HG02763 (cell line): ENCODE measurements at regions not wholly inside any gene's neighbourhood (a gene's known extent, or its start where the extent isn't known, plus 50 kb on each side); places are given as distances from the start of the nearest gene placed in this dataset.

ENCODE experiments used
- ATAC-seq: cut with Tn5 transposase; IDR thresholded peaks from one replicate; pipeline ENCODE4 v1.9.1; 2021; ENCODE audit warnings: mild to moderate bottlenecking, moderate library complexity; ENCODE audit not compliant: unreplicated experiment

GRCh38 chr11:90823446-90823845 is 600.6 kb upstream of the CHORDC1 start:
- ATAC-seq = no peak

GRCh38 chr11:90822996-90823395 is 600.1 kb upstream of the CHORDC1 start:
- no peak for ATAC-seq

- ATAC-seq = no peak
Observed at GRCh38 chr11:90818196-90818745, 595.4 kb upstream of the CHORDC1 start.

- no peak for ATAC-seq
Observed at GRCh38 chr11:90809581-90809980, 586.7 kb upstream of the CHORDC1 start.

- no peak for ATAC-seq
Observed at GRCh38 chr11:90805172-90805571, 582.3 kb upstream of the CHORDC1 start.

- no peak for ATAC-seq
Observed at GRCh38 chr11:90803831-90804230, 581.0 kb upstream of the CHORDC1 start.

GRCh38 chr11:90803366-90803765 is 580.5 kb upstream of the CHORDC1 start:
- ATAC-seq = no peak

- no peak for ATAC-seq
Observed at GRCh38 chr11:90798769-90799168, 575.9 kb upstream of the CHORDC1 start.

GRCh38 chr11:90795746-90796145 is 572.9 kb upstream of the CHORDC1 start:
- ATAC-seq = no peak

- ATAC-seq = no peak
Observed at GRCh38 chr11:90788961-90789360, 566.1 kb upstream of the CHORDC1 start.

GRCh38 chr11:90784241-90784814 is 561.5 kb upstream of the CHORDC1 start:
- ATAC-seq = no peak

GRCh38 chr11:90783111-90783510 is 560.3 kb upstream of the CHORDC1 start:
- no peak for ATAC-seq

GRCh38 chr11:90779098-90779497 is 556.2 kb upstream of the CHORDC1 start:
- no peak for ATAC-seq

- ATAC-seq = no peak
Observed at GRCh38 chr11:90775567-90776165, 552.8 kb upstream of the CHORDC1 start.

GRCh38 chr11:90774727-90775566 is 552.1 kb upstream of the CHORDC1 start:
- no peak for ATAC-seq

GRCh38 chr11:90770007-90770406 is 547.2 kb upstream of the CHORDC1 start:
- ATAC-seq = no peak

GRCh38 chr11:90766121-90766520 is 543.3 kb upstream of the CHORDC1 start:
- no peak for ATAC-seq

- no peak for ATAC-seq
Observed at GRCh38 chr11:90764691-90765090, 541.8 kb upstream of the CHORDC1 start.

GRCh38 chr11:90757849-90758494 is 535.1 kb upstream of the CHORDC1 start:
- ATAC-seq = no peak

GRCh38 chr11:90756617-90757016 is 533.8 kb upstream of the CHORDC1 start:
- no peak for ATAC-seq

- ATAC-seq = no peak
Observed at GRCh38 chr11:90753546-90753945, 530.7 kb upstream of the CHORDC1 start.
